WTC11 (cell line): ENCODE measurements at regions not wholly inside any gene's neighbourhood (a gene's known extent, or its start where the extent isn't known, plus 50 kb on each side); places are given as distances from the start of the nearest gene placed in this dataset.

Experiments
- CTCF ChIP-seq: fragments of 200-600 bp; IDR thresholded peaks from 2 replicates; pipeline ENCODE4 v1.8.0; 2022; ENCODE audit warnings: antibody characterized with exemption
- E2F5 ChIP-seq: sonication (generic); formaldehyde crosslinking; IDR thresholded peaks from 2 replicates; pipeline ENCODE4 v1.8.1; 2022; ENCODE audit warnings: mild to moderate bottlenecking, moderate library complexity, missing genetic modification reagents
- FOXK1 ChIP-seq: sonication (generic); formaldehyde crosslinking; IDR thresholded peaks from 2 replicates; pipeline ENCODE4 v1.8.0; 2022; ENCODE audit warnings: mild to moderate bottlenecking, moderate library complexity, missing genetic modification reagents
- STAT6 ChIP-seq: sonication (generic); formaldehyde crosslinking; conservative IDR thresholded peaks from 2 replicates; pipeline ENCODE4 v1.8.1; 2023; ENCODE audit warnings: mild to moderate bottlenecking, low read depth, missing genetic modification reagents, moderate library complexity
- ZNF232 ChIP-seq: sonication (generic); formaldehyde crosslinking; IDR thresholded peaks from 2 replicates; pipeline ENCODE4 v1.8.0; 2022; ENCODE audit warnings: mild to moderate bottlenecking, missing genetic modification reagents
- ZNF317 ChIP-seq: sonication (generic); formaldehyde crosslinking; IDR thresholded peaks from 2 replicates; pipeline ENCODE4 v1.8.1; 2023; ENCODE audit warnings: low read depth, mild to moderate bottlenecking, moderate library complexity, missing genetic modification reagents, borderline replicate concordance
- TF ChIP-seq, protein P1 (sequence below): sonication (generic); formaldehyde crosslinking; IDR thresholded peaks from 2 replicates; pipeline ENCODE4 v1.8.1; 2023; ENCODE audit warnings: mild to moderate bottlenecking, missing genetic modification reagents, moderate library complexity

DNA sequence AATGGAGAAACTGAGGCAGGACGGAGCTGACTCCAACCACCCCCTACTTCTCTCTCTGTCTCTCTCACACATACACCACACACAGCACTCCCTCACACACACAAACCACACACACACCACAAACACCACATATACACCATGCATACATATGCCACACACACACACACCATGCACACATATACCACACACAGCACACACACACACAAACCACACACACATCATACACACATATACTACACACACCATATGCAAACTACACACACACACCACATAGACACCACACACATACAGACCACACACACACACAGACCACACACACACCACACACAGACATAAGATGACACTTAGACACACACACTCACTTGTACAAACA is 94.3 kb downstream of the RIPK4 start:
- TF ChIP-seq FOXK1 (no peak), CTCF (no peak), E2F5 (CRISPR knock-in tag) (no peak), ZNF317 (CRISPR knock-in tag) (no peak), STAT6 (CRISPR knock-in tag) (no peak), ZNF232 (no peak)
- TF ChIP-seq, protein P1, sequence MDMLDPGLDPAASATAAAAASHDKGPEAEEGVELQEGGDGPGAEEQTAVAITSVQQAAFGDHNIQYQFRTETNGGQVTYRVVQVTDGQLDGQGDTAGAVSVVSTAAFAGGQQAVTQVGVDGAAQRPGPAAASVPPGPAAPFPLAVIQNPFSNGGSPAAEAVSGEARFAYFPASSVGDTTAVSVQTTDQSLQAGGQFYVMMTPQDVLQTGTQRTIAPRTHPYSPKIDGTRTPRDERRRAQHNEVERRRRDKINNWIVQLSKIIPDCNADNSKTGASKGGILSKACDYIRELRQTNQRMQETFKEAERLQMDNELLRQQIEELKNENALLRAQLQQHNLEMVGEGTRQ (CRISPR knock-in tag): no peak
